ENCODE measurements at regions not wholly inside any gene's neighbourhood (a gene's known extent, or its start where the extent isn't known, plus 50 kb on each side); places are given as distances from the start of the nearest gene placed in this dataset.
A peak's percentile ranks its signal among the peaks of the same experiment; 100 is the strongest.

DNA sequence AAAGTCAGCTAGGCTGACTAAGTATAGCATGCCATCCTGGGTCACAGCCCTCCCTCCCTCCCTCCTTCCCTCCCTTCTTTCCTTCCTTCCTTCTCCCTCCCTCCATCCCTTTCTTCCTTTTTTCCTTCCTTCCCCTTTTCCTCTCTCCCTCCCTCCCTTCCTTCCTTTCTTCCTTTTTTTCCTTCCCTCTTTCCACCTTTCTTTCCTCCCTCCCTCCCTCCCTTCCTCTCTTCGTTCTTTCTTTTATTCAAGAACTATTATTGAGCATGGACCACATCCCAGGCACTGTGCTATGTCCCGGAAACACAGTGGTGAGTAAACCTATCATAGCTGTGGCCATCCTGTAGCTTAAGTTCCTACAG is 106.2 kb upstream of the BACH2 start:
- DNase-seq, result no peak

GRCh38 chr6:90401933-90402830 is 105.5 kb upstream of the BACH2 start:
- no peak for DNase-seq

DNA sequence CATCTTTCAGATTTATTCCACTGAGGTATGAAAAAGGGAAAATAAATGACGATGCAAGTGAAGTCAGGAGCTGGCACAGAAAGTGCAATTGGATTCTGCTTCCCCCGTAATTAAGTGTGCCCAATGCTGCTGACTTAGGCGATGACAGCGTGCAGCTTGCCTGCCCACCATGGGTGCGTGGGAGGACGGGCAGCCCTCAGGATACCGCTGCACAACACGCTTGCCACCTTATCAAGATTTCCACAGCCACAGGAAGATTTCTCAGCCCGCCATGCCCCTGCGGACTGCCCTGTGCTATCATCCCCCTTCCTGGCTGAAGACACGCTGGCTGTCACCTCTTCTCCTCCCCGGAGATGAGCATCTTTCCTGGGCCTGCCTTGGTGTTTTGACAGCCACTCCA is 103.3 kb upstream of the BACH2 start:
- no peak for DNase-seq

- DNase-seq, result no peak
Observed at GRCh38 chr6:90397929-90398674, 101.5 kb upstream of the BACH2 start.

GRCh38 chr6:90397047-90397446 is 100.4 kb upstream of the BACH2 start:
- DNase-seq, result peak in 1 of 3 experiments; percentile 41

GRCh38 chr6:90393232-90393884 is 96.7 kb upstream of the BACH2 start:
- peak; percentile 43 to 76 (median 74) for DNase-seq

GRCh38 chr6:90390379-90390778 is 93.7 kb upstream of the BACH2 start:
- DNase-seq, result no peak

- DNase-seq, result no peak
Observed at GRCh38 chr6:90388395-90388794, 91.8 kb upstream of the BACH2 start.

DNA sequence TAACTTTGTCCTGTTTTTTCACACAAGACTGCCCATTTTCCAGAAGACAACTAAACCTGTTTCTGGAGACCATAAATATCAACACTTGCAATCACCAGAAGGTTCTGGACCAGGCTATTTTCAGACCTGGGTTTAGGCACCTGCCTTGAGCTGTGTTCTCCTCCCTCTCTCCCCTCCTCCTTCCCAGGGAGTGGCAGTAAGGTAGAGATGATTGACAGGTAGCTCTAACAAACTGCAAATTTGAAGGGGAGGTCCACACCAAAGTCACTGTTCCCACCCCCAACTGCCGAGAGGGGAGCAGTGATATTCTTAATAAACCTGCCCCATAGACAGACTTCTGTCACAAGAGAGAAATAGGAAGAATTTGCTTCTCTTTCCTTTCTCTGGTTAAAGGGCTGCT is 91.2 kb upstream of the BACH2 start:
- DNase-seq, result no peak

DNA sequence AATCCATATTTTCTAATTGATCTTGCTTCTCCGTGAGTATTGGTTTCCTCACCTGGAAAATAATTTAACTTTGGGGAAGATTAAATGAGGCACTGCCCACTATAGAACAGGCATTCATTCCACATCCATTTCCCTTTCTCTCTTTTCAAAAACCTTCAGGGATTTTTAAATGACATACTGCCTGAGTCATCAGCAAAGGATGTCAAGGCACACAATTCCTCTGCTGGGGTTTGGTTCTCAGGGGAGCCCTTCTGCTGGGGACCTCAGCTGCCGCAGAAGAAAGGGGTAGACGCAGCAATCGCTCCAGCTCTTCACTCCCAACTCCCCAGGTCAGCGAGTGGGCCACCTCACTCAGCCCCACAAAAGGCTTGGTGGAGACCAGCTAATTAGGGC is 90.7 kb upstream of the BACH2 start:
- DNase-seq, result no peak

DNA sequence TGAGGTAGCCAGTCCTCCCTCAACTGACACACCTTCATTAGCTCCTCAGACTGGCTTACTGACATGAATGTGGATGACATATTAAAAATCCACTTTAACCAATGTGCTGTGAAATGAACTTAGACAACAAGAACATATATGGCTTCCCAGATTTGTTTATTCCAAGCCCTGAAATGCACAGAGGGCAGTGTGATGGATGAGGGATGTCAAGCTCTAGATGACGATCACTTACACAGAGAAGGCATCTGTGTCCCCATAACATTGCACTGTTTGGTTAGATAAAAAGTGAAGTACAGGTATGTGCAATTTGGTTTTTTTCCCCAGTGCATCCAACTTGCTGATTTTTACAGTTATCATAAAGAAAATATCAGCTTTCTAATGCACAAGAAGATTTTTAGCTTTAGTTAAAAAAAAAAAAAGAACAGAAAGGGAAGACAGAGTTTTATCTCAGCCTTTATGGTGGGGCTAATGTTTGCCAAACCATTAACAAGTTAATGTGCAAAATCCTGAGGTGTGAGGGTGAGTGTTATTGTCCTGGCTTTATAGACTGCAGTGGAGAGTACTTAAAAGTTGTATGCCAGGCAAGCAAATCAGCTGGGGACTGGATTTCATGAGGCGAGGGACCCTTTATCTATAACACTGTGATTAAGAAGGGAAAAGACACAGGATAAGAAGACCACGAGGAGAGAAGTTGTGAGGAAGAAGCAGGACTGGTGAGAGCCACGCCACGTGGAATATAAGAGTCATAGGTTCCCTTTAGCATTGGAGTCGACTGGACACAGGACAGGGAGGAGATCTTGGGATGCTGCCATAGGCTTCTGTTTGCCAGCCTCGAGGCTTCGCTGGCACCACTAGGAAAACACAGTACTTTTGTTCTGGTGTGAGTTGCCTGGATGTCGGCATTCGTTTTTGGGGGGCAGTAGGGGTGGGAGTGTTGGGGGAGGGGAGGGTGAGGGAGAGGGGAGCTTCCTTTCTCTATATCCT is 90.0 kb upstream of the BACH2 start:
- DNase-seq, result no peak

- no peak for DNase-seq
Observed at GRCh38 chr6:90385759-90386313, 89.2 kb upstream of the BACH2 start.

DNA sequence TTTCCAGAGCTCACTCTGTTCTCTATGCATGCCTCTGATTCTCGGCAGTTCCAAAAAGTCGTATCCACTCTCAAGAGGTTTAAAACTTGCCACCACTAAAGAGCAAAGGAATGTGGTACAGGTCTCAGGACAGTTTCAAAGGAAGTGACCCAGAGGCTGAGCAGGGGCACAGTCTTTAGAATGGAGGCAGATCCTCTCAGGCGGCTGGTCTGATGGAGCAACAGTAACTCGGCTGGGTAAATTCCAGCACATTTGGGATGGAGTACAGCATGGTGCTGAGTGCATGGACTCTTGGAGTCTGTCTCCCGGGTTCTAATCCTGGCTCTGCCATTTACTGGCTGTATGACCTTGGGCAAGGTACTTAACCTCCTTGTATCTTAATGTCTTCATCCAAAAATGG is 88.1 kb upstream of the BACH2 start:
- DNase-seq, result no peak

- no peak for DNase-seq
Observed at GRCh38 chr6:90383196-90383822, 86.7 kb upstream of the BACH2 start.

DNA sequence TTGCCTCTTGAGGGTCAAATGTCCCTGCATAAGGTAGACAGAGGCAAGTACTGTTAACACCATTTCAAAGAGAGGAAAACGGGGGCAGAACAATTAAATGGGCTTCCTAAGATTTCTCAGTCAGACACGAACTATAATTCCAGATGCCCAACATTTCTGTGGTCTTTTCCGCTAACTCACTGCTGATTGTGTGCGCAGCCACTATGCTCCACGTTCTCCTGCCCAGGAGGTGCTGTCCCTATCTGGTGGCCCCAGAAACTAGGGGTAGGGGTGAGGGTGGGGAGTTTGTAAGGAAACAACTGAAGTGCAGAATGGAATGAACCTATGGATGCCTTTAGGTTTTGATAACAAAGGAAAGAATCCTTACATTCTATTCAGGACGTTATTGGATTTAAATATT is 86.1 kb upstream of the BACH2 start:
- DNase-seq, result no peak

DNA sequence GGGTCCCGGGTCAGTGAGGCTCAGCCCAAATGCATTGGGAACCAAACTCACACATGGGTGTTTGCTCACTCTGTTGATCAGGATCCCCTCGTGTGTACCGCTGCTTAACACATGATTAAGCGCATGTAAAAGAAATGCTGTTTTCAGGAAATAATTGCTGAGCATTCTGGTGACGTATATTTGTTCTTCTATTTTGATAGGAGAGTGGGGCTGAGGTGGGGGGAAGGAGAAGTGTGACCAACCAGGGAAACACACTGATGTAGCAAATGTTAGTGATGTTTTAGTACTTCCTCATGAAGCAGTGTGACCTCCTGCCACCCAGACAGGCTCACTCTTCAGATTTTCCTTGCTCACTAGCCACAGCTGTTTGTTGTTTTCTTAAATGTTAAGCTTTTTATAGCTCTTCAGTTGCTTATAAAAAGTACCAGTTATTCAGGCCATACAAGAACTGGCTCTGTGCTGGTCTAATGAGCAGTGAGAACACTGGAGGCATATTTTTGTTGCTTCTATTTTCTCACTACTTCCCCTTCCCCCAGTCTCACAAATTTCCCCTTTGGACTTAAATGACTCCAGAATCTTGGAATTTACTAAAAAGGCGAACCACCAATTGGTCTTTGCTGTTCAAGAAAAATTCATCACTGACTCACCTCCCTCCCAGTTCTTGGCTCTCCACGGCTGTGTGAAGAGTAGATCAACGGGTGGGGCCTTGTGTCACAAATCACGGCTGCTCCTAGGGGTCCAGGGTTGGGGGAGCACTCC is 79.2 kb upstream of the BACH2 start:
- DNase-seq, result no peak

DNA sequence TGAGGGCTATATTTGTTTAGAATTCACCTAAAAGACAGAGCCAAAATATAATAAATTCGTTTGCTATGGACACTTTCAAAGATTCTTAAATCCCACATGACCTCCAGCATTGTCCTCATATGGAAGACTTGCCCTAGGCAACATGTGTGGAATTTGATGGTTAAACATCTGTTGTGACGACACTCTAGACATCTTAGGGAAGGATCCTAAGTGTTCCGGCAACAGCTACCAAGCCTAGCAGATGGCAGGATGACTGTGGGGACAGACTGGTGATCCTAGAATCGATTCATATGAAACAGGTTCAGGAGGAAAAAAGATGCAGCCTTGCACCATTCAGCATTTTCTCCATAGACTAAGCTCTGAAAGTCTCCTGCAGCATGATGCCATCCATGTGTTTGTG is 77.6 kb upstream of the BACH2 start:
- no peak for DNase-seq

DNA sequence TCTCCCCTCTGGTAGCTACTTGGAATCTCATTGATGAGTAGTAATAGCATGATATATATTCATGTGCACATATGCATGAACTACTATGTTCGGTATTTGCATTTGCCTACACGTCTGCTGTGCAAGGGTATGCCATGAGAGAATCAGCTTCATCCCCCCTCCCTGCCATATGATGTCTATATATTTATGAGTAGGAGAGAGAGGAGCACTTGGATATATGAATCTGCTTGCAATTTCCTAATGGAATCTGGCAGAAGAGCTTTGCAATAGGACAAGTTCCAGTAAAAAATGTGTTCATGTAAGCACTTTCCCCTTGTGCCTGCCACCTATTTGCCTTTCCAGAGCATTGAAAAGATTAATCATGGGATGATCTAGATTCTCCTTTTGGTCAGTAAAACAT is 76.2 kb upstream of the BACH2 start:
- no peak for DNase-seq

DNA sequence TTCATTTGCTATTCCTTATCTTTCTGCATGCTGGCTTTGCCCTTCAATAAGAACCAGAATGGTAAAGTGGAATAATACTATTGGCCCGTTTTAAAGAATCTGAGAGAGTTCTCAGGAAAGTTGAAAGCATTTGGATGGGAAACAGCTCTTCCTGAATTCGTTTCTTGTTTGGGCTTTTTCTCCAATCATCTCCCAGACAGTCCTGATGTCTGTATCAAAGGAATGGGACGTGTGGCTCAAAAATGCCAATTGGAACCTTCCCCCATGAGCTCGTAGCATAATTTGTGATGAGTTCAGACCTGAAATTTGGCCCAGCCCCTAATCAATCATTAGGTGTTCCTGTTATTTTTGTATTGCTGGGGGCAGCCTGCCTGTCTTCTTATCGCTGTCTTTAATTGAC is 75.8 kb upstream of the BACH2 start:
- DNase-seq, result no peak

DNA sequence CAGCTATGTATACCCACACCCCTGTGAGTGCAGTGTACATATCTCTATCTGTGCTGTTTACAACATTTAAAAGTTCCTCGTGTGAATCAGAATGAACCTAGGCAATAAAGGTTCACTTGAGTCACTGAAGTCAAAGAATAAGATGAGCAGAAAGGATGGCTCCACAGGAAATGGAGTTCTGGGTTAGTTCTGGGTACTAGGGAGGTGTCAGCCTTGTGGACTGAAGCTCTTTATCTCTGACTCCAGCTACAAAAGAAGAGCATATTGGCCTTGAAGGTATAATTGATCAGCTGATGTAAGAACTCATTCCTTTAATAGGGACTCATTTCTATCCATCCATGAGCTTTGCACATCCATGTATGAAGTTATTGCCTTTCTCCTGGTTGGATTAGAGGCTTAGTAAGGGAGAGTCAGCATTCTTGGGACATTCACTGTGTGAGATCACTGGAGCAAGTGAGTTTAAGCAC is 73.9 kb upstream of the BACH2 start:
- no peak for DNase-seq

- DNase-seq, result no peak
Observed at GRCh38 chr6:90369651-90370050, 73.0 kb upstream of the BACH2 start.

Data from NCI-H1417 (cell line).